ENCODE measurements at regions not wholly inside any gene's neighbourhood (a gene's known extent, or its start where the extent isn't known, plus 50 kb on each side); places are given as distances from the start of the nearest gene placed in this dataset.

GRCh38 chr20:60586269-60587050 is 628.2 kb downstream of the CDH26 start:
- no peak for TF ChIP-seq POLR2A (IDR thresholded peaks at IDR 0.05)
- no peak for TF ChIP-seq CTCF (IDR thresholded peaks at IDR 0.05)
- TF ChIP-seq EP300 (IDR thresholded peaks at IDR 0.05): no peak
